8988T (cell line): ENCODE measurements at regions not wholly inside any gene's neighbourhood (a gene's known extent, or its start where the extent isn't known, plus 50 kb on each side); places are given as distances from the start of the nearest gene placed in this dataset.
"Not testable (repeated sequence)": the region's sequence is repeated elsewhere in the genome, so short reads cannot be mapped to it uniquely, and the experiment has no call there.

Source experiments
- DNase-seq: peaks from one replicate; pipeline ENCODE4 v3.0.0; 2011

DNA sequence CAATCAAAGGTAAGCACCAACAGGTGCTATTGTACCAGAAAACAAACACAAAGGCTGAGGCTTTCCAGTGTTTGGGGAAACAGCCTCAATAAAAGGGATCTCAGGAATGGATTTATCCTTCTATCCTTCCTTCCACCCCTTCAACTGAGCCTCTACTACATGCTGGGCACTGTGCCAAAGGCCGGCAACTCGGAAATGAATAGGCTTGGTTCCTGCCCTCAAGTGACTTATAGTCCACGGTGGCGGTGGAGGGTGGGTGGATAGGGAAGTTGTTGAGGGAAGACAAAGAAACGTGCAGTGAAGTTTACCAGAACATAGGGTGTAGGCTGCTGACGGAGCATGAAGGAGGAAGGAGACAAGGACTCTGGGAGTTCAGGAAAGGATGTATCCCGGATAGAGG, 73.4 kb upstream of the TAB2 start:
- no peak for DNase-seq

DNA sequence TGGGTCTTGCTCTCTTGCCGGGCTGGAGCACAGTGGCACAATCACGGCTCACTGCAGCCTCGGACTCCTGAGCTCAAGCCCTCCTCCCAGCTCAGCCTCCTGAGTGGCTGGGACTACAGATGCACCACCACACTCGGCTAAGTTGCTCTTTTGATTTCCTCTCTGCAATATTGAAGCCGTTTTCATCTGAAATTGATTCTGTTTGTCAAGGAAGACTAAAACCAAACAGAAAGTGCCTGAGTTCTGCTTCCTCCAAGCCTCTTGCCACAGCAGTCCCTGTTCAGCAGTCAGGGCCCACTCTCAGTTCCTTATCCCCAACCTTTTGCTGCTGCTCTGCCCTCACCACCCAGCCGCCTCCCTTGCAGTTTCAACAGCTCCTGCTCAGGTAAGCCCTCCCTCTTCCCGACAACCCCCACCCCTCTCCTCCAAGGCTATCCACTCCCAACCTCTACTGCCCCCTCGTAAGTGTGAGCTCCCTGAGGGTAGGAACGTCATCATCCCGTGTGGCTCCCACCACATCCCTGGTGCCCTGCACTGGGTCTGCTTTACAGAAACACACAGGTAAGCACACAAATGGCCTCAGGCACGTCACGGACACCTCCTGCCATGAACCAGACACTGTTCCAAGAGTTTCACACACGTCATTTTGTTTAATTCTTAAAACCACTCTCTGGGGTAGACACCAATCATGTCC, 70.7 kb upstream of the TAB2 start:
- DNase-seq: no peak

DNA sequence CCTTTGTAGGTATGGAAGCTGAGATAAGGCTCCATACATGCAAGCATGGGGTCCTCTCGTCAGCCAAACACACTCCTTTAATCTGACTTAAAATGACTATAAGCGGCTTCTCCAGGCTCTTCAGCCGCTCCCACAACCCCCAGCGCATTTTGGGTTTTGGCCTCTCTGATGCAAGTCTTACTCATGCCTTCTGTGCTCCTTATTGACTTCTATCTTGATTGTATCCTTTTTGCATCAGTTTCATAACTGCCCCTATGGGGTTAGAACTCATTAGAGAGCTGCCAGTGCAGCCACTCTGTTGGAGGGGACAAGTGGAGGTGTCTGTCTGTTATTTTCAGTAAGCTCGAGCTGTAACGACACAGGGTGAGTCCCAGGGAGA, 70.1 kb upstream of the TAB2 start:
- no peak for DNase-seq

DNA sequence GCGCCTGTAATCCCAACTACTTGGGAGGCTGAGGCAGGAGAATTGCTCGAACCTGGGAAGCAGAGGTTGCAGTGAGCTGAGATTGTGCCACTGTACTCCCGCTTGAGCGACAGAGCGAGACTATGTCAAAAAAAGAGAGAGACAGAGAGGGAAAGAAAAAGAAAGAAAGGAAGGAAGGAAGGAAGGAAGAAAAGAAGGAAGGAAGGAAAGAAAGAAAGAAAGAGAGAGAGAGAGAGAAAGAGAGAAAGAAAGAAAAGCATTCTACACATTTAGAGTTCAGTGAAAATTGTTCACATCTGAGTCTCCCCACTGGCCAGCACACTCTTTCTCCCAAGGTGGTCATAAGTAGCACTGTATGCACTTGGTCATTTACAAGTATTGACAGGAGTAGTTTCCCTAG, 69.2 kb upstream of the TAB2 start:
- DNase-seq: not testable (repeated sequence)

DNA sequence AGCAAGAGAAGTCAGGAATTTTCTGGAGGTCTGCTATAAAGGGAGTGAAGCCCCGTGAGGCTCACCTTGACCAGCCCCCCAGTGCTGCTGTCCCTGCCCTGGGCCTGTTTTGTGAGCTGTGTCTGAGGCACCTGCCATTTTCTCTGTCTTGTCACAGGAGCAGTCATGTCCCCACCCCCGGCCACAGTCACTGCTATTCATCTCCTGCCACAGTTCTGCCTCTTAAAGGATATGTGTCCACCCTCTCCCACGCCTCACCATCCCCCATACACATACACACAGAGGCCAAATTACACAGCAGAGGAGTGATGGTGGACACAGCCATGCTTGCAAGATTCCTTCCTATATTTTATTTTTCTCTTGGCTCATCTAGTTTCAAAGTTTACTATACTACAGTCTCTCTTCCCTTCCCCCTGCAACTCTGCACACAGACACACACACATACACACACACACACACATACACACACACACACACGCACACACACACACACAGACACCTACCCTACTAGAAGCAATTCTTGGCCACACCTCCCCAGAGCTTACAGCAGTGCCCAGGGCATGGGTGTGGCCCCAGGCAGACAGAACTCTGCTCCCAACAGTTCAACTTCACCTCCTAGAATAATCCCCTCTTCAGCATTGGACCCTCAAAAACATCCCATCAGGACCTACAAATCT, 68.7 kb upstream of the TAB2 start:
- no peak for DNase-seq

DNA sequence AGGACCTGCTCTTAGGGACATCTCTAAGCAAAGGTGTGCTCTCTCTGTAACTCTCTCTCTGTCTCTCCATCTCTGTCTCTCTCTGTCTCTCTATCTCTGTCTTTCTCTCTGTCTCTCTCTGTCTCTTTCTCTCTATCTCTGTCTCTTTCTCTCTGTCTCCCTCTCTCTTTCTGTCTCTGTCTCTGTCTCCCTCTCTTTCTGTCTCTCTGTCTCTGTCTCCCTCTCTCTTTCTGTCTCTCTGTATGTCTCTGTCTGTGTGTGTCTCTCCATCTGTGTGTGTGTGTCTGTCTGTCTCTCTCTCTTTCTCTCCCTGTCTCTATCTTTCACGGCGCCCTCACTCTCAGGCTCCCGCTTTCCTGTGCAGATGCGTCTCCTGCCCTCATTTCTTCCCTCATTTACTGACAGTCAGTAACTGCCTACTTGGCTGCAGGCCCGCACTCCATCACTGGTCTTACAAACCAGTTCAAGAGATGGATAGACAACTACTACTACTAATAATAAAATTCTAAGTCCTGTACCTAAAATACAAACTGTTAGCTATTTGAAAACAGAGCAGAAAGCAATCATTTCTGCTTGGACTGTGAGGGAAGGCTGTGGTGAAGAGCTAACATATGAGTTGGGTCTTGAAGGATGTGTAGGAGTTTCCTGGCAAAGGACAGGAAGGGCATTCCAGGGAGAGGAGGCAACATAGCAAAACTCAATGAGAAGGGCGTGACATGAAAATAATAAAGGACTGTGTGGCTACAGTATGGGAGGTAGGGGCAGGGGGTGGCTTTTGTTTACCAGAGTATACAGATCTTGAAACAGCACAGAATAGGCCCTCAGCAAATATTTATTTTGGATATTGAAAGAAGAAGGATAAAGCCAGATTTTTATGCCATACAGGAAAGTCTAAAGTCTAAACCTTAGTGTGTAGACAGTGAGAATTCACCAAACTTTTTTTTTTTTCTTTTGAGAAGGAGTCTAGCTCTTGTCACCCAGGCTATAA, 67.8 kb upstream of the TAB2 start:
- DNase-seq: no peak

DNA sequence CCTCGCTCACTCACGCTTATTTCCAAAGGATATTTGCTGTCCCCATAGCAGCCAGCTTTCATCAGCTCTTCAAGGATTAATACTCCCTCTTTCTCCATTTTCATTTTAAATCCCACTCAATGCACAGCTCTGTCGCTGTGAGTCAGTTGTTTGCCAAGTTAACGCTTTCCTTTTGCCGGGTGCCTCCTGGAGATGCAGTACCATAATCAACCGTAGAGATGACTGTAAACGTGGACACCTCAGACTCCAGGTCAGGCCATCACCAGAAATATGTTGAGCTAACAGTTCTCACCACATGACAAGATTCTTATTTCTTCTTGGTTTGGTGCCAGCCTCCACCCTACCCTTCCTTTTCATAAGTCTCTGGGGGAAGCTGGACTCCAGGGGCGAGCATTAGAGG, 66.6 kb upstream of the TAB2 start:
- no peak for DNase-seq

DNA sequence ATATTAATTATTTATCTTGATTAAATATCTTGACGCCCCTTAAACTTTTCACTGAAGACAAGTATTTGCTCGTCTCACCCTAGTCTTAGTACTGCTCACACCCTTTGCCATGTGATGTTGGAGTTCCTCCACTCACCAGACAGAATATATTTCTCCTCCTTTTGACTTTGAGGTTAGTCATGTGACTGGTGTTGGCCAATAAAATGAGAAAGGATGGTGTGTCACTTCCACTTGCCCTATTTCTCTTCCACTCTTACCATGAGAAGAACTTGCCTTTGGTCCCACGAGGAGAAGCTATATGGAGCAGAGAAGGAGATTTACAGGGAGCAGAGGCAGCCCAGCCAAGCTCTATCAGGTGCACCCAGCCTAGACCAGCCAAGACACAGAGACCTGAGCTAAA, 64.9 kb upstream of the TAB2 start:
- no peak for DNase-seq

DNA sequence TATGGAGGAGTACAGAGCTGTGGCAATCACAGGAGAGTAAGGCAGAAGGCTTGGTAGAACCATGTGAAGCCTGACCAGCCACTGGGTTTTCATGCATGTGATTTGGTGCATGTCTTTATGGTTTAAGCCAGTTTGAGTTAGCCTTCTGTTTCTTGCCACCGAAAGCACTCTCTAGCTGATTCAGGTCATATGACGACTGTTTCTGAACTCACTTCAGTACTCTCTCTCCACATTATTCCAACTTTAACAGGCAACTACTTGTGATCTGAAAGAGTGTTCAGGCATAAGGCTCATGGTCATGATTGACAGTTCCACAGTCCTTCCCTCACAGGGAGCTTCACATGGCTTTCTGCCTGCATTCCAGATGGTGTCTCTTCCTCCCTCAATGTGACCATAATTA, 63.3 kb upstream of the TAB2 start:
- no peak for DNase-seq

DNA sequence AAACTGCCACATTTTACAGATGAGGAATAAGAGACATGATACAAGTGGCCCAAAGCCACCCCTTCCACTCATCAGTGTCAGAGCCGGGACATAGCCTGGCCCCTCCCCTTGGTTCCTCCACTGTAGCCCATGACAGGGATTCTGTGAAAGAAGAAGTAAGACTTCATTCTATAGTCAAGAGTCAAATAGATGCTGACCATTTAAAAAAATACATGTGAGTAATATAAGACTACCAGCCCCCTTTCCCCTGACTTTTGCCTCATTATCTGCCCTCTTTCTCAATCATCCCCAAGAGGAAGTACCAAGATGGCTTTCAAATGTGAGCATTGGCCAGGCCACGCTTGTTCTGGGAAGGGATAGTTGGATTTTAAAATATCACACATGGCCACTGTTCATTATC, 57.8 kb upstream of the TAB2 start:
- DNase-seq: no peak

DNA sequence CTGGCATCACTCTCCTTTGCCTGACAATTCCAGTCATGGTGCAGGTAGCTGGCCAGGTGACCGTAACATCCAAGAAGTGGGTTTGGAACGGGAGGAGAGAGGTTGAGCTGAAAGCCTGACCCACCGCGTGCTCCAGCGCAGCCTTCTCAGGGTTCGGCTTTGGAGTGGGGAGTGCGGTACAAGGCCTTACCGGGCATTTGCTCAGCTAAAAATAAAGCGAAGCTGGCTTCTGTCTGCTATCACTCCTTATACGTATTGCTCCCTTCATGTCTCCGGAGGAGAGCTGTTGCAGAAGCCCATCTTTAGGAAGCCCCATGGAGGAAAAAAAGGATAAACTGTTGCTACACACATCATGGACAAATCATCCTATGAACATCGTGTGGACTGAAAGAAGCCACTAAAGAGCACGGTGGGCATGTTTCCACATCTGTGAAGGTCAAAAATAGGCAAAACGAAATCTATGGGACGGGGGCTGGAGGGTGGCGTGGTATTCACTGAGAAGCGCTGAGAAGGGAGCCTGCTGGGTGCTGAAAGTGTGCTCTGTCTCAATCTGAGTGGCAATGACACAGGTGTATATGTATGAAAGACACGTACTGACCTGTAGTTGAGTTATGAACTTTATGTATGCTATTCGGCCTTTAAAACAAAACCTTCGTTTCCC, 57.2 kb upstream of the TAB2 start:
- no peak for DNase-seq

DNA sequence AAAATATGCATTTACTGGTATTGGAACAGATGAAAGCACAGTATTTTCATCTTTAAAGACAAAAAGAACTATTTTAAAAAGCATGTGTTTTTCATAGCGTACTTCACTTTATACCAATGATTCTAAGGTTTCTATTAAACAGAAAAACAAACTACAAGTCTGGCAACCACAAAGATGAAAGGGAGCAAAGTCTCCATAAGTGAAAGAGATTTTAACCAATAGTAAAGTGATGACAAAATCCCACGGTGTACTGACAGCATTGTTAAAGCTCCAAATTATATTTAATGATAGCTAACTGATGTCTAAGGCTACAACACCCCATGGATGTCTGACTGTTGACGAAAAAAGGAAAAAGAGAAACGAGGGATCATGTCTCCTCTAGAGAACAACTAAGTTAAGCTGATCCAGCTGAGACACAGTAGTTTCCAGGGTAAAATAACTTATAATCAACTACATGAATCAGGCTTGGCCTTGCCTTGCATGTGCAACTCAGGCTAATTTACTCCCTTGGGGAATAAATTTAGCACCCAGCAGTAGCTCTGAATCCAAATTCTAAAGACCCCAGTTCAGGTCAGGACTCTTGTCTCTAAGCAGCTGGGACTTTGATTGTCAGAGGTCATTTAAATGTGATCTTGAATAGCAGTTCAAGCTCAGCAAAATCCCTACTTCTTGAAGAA, 56.0 kb upstream of the TAB2 start:
- DNase-seq: no peak

DNA sequence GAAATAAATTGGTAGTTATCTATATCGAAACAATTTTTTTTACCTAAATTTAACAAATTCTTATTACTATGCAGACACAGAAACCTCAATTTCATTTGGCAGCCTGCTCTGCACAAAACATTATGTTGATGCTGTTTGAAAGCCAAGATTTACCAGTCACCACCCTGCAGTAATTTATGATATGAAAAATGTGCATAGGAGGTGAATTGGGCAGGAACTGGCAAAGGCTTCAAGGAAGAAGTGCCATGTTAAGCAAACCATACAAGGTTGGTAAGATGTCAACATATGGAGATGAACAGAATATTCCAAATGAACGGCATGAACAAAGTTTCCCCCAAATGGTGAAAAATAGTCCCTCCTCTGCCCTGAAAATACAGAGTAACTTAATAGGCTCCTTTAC, 54.2 kb upstream of the TAB2 start:
- DNase-seq: no peak

DNA sequence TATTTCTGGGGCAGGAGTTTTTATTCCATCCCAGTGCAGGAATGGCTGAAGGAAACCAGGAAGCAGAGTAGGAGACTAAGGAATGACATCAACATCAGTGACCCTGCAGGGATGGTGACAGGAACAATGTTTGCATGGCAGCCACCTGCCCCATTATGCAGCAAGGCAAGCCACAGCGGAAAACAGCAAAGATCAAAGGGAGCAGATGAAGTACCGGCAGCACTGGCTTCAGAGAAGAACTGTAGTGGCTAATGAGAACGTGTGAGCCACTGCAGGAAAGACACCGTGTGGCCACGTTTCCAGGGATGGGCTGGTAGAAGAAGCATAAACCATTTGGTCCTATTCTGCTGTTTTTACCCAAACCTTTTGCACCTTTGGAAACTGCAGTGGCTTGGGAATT, 52.9 kb upstream of the TAB2 start:
- DNase-seq: no peak

DNA sequence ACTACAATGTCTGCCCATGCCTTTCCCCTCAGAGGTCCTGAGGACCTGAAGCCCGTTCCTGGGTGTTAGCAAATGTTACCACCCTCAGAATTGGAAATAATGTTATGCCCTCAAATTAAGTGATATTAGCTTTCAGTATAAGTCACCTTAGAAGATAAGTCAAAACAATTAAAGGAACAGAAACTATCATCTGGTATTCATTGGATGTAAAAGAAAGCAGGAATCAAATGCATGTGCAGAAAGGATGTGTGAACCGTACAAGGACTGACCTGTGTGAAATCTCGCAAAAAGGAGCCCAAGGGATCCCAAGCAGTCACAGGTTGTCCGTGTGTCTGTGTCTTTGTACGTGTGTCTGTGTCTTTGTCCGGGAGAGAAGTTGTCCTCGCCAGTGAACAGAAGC, 51.6 kb upstream of the TAB2 start:
- no peak for DNase-seq

DNA sequence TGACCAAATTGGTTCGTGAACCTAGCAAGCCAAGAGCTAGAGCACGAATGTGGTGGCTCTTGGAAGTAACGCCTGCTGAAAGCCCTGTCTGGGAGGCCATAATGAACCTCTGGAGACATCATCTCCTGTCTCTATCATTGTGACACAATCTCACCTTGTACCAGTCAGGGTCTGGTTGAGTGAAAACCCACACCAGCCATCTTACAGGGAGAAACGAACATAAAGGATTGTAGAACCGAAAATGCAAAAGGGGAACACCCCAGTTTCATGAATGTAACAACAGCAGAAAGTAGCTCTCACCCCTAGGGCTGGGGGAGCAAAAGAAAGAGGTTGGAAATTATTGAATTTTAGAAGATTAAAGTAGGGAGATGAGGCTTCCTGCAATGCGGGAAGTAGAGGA, 50.9 kb upstream of the TAB2 start:
- no peak for DNase-seq

DNA sequence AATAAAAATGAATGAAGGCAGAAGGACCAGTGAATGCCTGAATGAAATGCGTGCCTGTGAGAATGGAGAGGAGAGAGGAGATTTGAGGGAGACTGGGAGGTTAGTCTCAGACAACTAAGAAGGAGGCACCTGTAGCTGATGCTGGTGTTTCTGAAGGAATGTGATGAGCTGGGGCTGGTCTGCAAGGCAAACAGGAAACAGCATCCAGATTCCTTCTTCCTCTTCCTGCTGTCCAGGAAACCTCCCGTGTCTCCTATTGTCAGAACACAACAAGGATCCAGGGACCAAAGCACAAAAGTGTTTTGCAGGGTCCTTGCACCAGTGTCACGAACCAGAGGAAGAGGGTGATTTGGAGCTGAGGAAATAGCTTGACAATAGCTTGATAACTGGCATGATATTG, 50.4 kb upstream of the TAB2 start:
- no peak for DNase-seq

DNA sequence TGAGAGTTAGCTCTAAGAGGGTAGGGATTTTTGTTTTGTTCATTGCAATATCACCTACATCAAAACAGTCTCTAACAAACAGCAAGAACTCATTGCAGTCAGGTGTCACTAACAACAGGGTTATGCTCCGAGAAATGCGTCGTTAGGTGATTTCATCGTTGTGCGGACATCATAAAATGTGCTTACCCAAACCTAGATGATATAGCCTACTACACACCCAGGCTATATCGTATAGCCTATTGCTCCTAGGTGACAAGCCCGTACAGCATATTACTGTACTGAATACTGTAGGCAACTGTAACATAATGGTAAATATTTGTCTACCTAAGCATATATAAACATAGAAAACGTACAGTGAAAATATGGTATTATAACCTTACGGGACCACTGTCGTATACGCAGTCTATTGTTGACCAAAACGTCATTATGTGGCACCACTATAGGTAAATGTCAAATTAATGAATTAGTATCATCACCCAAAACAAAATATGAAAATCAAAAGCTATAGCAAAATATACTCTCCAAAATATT, 49.9 kb upstream of the TAB2 start:
- no peak for DNase-seq
